ENCODE measurements at regions not wholly inside any gene's neighbourhood (a gene's known extent, or its start where the extent isn't known, plus 50 kb on each side); places are given as distances from the start of the nearest gene placed in this dataset.

DNA sequence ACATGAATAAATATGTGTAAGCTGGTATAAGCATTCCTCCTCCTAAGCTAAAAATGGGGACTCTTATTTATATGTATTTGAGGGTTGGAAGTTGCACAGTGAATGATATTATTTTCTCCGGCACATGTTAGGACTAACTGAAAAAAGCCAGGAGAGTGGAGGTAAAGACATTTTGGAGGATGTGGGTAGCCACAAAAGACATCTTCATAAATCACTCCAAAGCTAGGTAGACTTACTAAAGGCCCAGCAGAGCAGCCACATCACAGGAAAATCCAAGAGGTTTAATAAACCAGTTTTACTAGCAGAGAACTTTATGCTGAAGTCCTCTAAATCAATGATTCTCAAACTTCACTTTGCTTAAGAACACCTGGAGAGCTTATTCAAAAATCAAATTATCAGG, 424.7 kb downstream of the KCTD12 start:
- no peak for TF ChIP-seq POLR2A (IDR thresholded peaks at IDR 0.05)
- TF ChIP-seq, protein P1, sequence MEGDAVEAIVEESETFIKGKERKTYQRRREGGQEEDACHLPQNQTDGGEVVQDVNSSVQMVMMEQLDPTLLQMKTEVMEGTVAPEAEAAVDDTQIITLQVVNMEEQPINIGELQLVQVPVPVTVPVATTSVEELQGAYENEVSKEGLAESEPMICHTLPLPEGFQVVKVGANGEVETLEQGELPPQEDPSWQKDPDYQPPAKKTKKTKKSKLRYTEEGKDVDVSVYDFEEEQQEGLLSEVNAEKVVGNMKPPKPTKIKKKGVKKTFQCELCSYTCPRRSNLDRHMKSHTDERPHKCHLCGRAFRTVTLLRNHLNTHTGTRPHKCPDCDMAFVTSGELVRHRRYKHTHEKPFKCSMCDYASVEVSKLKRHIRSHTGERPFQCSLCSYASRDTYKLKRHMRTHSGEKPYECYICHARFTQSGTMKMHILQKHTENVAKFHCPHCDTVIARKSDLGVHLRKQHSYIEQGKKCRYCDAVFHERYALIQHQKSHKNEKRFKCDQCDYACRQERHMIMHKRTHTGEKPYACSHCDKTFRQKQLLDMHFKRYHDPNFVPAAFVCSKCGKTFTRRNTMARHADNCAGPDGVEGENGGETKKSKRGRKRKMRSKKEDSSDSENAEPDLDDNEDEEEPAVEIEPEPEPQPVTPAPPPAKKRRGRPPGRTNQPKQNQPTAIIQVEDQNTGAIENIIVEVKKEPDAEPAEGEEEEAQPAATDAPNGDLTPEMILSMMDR (IDR thresholded peaks at IDR 0.05) = no peak
- DNase-seq (ENCODE audit: low spot score in 2 of 2) = no peak
- WGBS, 2 donors = 90 to 94% methylated on average over 1 of the region's 1 CpG
- no peak overlapping the region for H3K4me3 ChIP-seq (ENCODE audit: low read depth, poor library complexity, severe bottlenecking)
- intact Hi-C loops (cut with DNase I; ENCODE audit: low total_unique reads) = loop anchor here (5.0 kb wide), 1 partner anchor 584 kb away; no protein-coding TSS in a partner anchor

DNA sequence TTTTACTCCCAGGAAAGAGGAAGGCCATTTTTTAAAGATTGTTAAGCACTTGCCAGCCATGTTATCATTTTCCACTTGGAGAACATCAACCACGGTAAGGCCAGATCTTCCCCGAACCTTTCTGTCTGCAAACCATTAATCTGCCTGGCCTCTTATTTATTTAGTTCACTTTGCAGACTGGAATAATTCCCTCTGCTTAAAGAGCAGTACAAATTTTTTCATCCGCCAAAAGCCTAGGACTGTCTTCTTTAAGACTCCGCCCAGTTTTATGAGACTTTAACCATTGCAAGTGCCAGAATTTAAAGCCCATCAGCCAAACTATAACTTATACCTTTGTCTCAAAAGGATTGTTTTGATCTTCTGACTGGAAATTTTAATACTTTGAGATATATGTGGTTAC, 426.3 kb downstream of the KCTD12 start:
- no peak for TF ChIP-seq POLR2A (IDR thresholded peaks at IDR 0.05)
- intact Hi-C loops (cut with DNase I; ENCODE audit: low total_unique reads) = loop anchor here (5.0 kb wide), 1 partner anchor 583 kb away; no protein-coding TSS in a partner anchor
- no peak for DNase-seq (ENCODE audit: low spot score in 2 of 2)
- H3K4me3 ChIP-seq (ENCODE audit: low read depth, poor library complexity, severe bottlenecking) = no peak overlapping the region
- 31 to 59% methylated on average over 4 of the region's 4 CpGs for WGBS, 2 donors

DNA sequence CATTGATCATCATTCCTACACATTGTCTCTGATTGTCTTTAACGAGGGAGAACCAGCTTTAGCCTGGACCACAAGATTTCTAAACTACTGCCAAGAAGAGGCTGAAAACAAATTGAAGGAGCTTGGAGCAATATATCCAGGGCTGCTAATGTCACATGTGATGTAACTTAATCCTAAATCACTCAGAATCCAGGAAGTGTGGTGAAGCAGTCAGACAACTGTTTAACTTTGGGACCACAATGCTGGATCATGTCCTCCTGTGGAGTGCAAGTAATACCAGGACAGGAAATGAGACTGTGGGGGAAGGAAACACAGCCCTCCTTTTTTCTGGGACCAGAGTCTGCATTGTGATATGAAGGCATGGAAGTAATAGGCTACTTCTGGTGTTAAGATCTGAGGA, 430.2 kb downstream of the KCTD12 start:
- no peak for DNase-seq (ENCODE audit: low spot score in 2 of 2)
- WGBS, 2 donors = 6 to 13% methylated on average over 1 of the region's 1 CpG
- TF ChIP-seq, protein P1 (IDR thresholded peaks at IDR 0.05) = no peak
- no peak for TF ChIP-seq POLR2A (IDR thresholded peaks at IDR 0.05)
- H3K4me3 ChIP-seq (ENCODE audit: low read depth, poor library complexity, severe bottlenecking) = no peak overlapping the region
- intact Hi-C loops (cut with DNase I; ENCODE audit: low total_unique reads) = no loop called here

DNA sequence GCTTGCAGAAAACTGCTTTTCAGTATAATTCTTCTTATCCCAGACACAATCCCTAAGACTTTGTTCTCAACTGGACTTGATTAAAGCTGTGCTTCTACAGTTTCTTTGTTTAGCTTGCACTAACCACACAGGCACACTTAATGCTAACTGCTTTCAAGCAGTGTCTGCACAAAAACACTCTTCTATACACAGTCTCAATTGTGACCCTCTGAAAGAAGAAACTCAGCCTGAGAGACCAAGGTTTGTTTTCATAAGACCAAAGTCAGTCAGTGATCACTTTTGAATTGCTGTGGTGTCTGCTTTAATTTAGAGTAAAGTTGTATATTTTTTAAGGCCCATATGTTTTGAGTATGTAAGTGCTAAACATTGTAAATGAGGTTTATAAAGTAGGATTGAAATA, 431.2 kb downstream of the KCTD12 start:
- no peak overlapping the region for H3K4me3 ChIP-seq (ENCODE audit: low read depth, poor library complexity, severe bottlenecking)
- intact Hi-C loops (cut with DNase I; ENCODE audit: low total_unique reads) = no loop called here
- DNase-seq (ENCODE audit: low spot score in 2 of 2) = no peak
- TF ChIP-seq, protein P1 (IDR thresholded peaks at IDR 0.05) = no peak
- no peak for TF ChIP-seq POLR2A (IDR thresholded peaks at IDR 0.05)

DNA sequence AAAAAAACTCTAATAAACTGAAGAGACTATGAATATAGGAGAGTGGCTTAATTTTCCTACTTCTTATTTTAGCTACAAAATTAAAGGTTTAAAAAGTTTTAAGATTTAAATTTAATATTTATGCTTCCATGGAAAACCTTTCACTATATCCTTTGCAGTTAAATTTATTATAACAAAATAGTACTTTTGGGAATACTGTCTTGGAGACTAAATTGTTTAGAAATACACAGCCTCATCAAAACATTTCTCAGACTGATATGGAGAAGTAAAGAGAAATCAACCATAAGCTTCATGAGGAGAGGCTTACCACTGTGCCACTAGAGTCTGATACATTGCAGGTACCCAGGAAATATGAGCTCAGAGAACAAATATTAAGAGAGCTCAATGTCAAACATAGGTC, 436.5 kb downstream of the KCTD12 start:
- no peak for DNase-seq (ENCODE audit: low spot score in 2 of 2)
- intact Hi-C loops (cut with DNase I; ENCODE audit: low total_unique reads) = no loop called here
- TF ChIP-seq POLR2A (IDR thresholded peaks at IDR 0.05) = no peak
- TF ChIP-seq, protein P1 (IDR thresholded peaks at IDR 0.05) = no peak
- no peak overlapping the region for H3K4me3 ChIP-seq (ENCODE audit: low read depth, poor library complexity, severe bottlenecking)

DNA sequence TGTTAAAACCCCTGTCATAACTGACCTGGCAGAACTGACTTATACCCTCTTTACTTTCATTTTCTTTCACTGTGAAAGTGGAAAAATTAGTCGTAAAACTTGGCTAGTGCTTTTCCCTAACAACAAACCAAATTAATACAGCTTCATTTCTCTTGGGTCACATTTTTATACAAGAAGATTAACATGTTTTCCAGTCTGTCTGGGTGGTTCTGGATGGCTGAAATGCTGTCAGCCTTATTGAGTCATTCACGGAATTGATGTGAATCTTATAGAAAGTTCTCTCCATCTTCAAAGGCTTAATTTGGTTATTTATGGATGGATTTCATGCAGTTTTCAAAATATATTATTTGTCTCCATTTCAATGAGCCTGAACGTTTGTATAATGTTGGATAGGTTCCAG, 440.0 kb downstream of the KCTD12 start:
- no peak overlapping the region for H3K4me3 ChIP-seq (ENCODE audit: low read depth, poor library complexity, severe bottlenecking)
- no peak for DNase-seq (ENCODE audit: low spot score in 2 of 2)
- intact Hi-C loops (cut with DNase I; ENCODE audit: low total_unique reads) = no loop called here
- TF ChIP-seq, protein P1 (IDR thresholded peaks at IDR 0.05) = no peak
- no peak for TF ChIP-seq POLR2A (IDR thresholded peaks at IDR 0.05)
- WGBS, 2 donors = 17% methylated on average over 3 of the region's 3 CpGs
